K562 (cell line): ENCODE measurements at regions not wholly inside any gene's neighbourhood (a gene's known extent, or its start where the extent isn't known, plus 50 kb on each side); places are given as distances from the start of the nearest gene placed in this dataset.

ENCODE experiments used
- ATAC-seq: fragments of 200-7000 bp; cut with Tn5 transposase; 3 replicates; pipeline ENCODE4 v1.9.1; 2020; ENCODE audit warnings: moderate library complexity
- BruUV-seq: library from RNA; stranded (reverse); fragments of 400-500 nt; replicated peaks from 2 replicates; lab custom pipeline; 2021; lab: Mats Ljungman, UMichigan
- CTCF ChIA-PET: fragments of 300-600 bp; formaldehyde crosslinking; extraction: SDS; loops from one replicate; lab custom pipeline; 2021; ENCODE audit warnings: low intra/inter-chr PET ratio; lab: Yijun Ruan, JAX
- POLR2A ChIA-PET: fragments of 300-600, 350-650 bp; sonication (Branson Sonifier 250); formaldehyde crosslinking; extraction: SDS; loops from one replicate; lab custom pipeline; 2021; ENCODE audit warnings: antibody characterized with exemption, inconsistent platforms; lab: Yijun Ruan, JAX
- DNase-seq, 4 experiments: peaks; one replicate each; pipeline versions ENCODE4 v3.0.0 to v3.0.0-alpha.2; 2011 to 2018; ENCODE audit warnings: low spot score in 3 of 4, mixed read lengths in 3 of 4; ENCODE audit errors: extremely low read depth in 1 of 4
- FAIRE-seq: peaks from 2 replicates; lab custom pipeline; 2011; peaks lifted over from hg19 to GRCh38; lab: Jason Lieb, UNC
- H2AFZ ChIP-seq: 2 replicates; pipeline ENCODE4 v1.6.0; 2011; ENCODE audit warnings: low read depth, low read length, control low read depth, inconsistent platforms
- H3K27ac ChIP-seq: fragments of 200-600 bp; 3 replicates; pipeline ENCODE4 v1.8.0; 2011; ENCODE audit warnings: low read depth, mild to moderate bottlenecking, control low read depth, inconsistent platforms, low read length, moderate library complexity, mixed read lengths; ENCODE audit errors: extremely low read depth
- H3K27me3 ChIP-seq, 2 experiments: fragments of 300-600 bp in 1 of 2; 2 replicates in 1 of 2; 3 replicates in 1 of 2; pipeline versions ENCODE4 v1.6.0 to v1.8.0; 2011; ENCODE audit warnings: inconsistent platforms in 2 of 2, low read length in 2 of 2, mild to moderate bottlenecking in 1 of 2, mixed read lengths in 1 of 2, moderate library complexity in 1 of 2; ENCODE audit not compliant: control insufficient read depth in 2 of 2, insufficient read depth in 2 of 2
- H3K36me3 ChIP-seq: fragments of 300-600 bp; 3 replicates; pipeline ENCODE4 v1.8.0; 2011; ENCODE audit warnings: mild to moderate bottlenecking, low read length, inconsistent platforms; ENCODE audit not compliant: control insufficient read depth, insufficient read depth
- H3K4me1 ChIP-seq, 2 experiments: fragments of 200-600 bp in 1 of 2; replicated peaks in 1 of 2; 2 replicates in 1 of 2; 3 replicates in 1 of 2; pipeline versions ENCODE4 v1.5.1 to v1.8.0; 2011; ENCODE audit warnings: inconsistent platforms in 2 of 2, low read length in 2 of 2, mild to moderate bottlenecking in 1 of 2, mixed read lengths in 1 of 2, moderate library complexity in 1 of 2; ENCODE audit not compliant: control insufficient read depth in 2 of 2, insufficient read depth in 2 of 2
- H3K4me2 ChIP-seq: 2 replicates; pipeline ENCODE4 v1.6.1; 2011; ENCODE audit warnings: low read length, control low read depth, inconsistent platforms, mixed read lengths; ENCODE audit not compliant: insufficient read depth
- H3K4me3 ChIP-seq: fragments of 200-600 bp; sonication (generic), shearing (Covaris generic); 2 replicates; pipeline ENCODE4 v1.5.1; 2016; ENCODE audit warnings: control low read depth, inconsistent platforms
- H3K79me2 ChIP-seq: fragments of 200-600 bp; 3 replicates; pipeline ENCODE4 v1.8.0; 2011; ENCODE audit warnings: low read length, inconsistent platforms; ENCODE audit not compliant: control insufficient read depth, insufficient read depth
- H3K9ac ChIP-seq, 2 experiments: 2 replicates each; pipeline versions ENCODE4 v1.6.0 to v1.6.1; 2011; ENCODE audit warnings: low read depth in 2 of 2, low read length in 2 of 2, control low read depth in 1 of 2, inconsistent platforms in 1 of 2, mild to moderate bottlenecking in 1 of 2, mixed read lengths in 1 of 2; ENCODE audit not compliant: insufficient read depth in 1 of 2
- H3K9me1 ChIP-seq: one replicate; pipeline ENCODE4 v1.6.0; 2011; ENCODE audit warnings: inconsistent platforms, mild to moderate bottlenecking, low read length, moderate library complexity; ENCODE audit not compliant: control insufficient read depth, insufficient read depth
- H3K9me3 ChIP-seq: replicated peaks from 2 replicates; pipeline ENCODE4 v1.5.1; 2011; ENCODE audit warnings: low read depth, low read length, inconsistent platforms; ENCODE audit not compliant: control insufficient read depth, insufficient read depth
- H4K20me1 ChIP-seq: replicated peaks from 2 replicates; pipeline ENCODE4 v1.6.1; 2011; ENCODE audit warnings: low read length, inconsistent platforms, mixed read lengths; ENCODE audit not compliant: control insufficient read depth, insufficient read depth
- CHCHD3 ChIP-seq: fragments of 250-450 bp; sonication (Bioruptor Pico); IDR thresholded peaks from 2 replicates; pipeline ENCODE4 v2.1.2; 2022; ENCODE audit warnings: mild to moderate bottlenecking
- E2F1 ChIP-seq: sonication (generic); formaldehyde crosslinking; IDR thresholded peaks from 2 replicates; pipeline ENCODE4 v1.8.1; 2023; ENCODE audit warnings: mild to moderate bottlenecking, missing genetic modification reagents, moderate library complexity
- ERF ChIP-seq: fragments of 450-650 bp; formaldehyde crosslinking; IDR thresholded peaks from 2 replicates; pipeline ENCODE4 v1.4.0; 2020; ENCODE audit warnings: mild to moderate bottlenecking, mixed read lengths
- GTF2A2 ChIP-seq: IDR thresholded peaks from 2 replicates; pipeline ENCODE4 v1.6.1; 2016; ENCODE audit warnings: mild to moderate bottlenecking, missing genetic modification characterization, missing compliant biosample characterization
- HNRNPUL1 ChIP-seq: fragments of 200-400 bp; formaldehyde crosslinking; IDR thresholded peaks from 2 replicates; pipeline ENCODE4 v1.6.1; 2017; ENCODE audit warnings: low read length
- KAT8 ChIP-seq: fragments of 450-650 bp; IDR thresholded peaks from 2 replicates; pipeline ENCODE4 v1.6.1; 2016; ENCODE audit warnings: low read depth, mild to moderate bottlenecking
- MYC ChIP-seq, 2 experiments: fragments of 250-450 bp in 1 of 2; sonication (Bioruptor Pico) in 1 of 2; IDR thresholded peaks; 2 replicates each; pipeline versions ENCODE4 v1.5.1 to v1.6.1; 2012 to 2021; ENCODE audit warnings: low read depth in 2 of 2, borderline replicate concordance in 1 of 2, improper control_type of control experiment in 1 of 2, low read length in 1 of 2, mild to moderate bottlenecking in 1 of 2, moderate library complexity in 1 of 2
- PRPF4 ChIP-seq: fragments of 200-400 bp; formaldehyde crosslinking; IDR thresholded peaks from one replicate; pipeline ENCODE4 v1.6.1; 2017; ENCODE audit warnings: low read length, low read depth, mild to moderate bottlenecking; ENCODE audit not compliant: insufficient read depth, poor library complexity, severe bottlenecking
- TAL1 ChIP-seq: fragments of 450-650 bp; IDR thresholded peaks from 2 replicates; pipeline ENCODE4 v1.6.1; 2016; ENCODE audit warnings: mild to moderate bottlenecking
- ZNF146 ChIP-seq: IDR thresholded peaks from one replicate; pipeline ENCODE4 v1.6.1; 2018; ENCODE audit warnings: missing compliant biosample characterization; ENCODE audit not compliant: unreplicated experiment
- ZNF277 ChIP-seq: fragments of 250-450 bp; sonication (Bioruptor Pico); IDR thresholded peaks from 2 replicates; pipeline ENCODE4 v1.8.0; 2022; ENCODE audit warnings: inconsistent platforms, mild to moderate bottlenecking, moderate library complexity, borderline replicate concordance
- ZNF280A ChIP-seq: fragments of 450-650 bp; IDR thresholded peaks from 2 replicates; pipeline ENCODE4 v1.6.1; 2018; ENCODE audit warnings: mild to moderate bottlenecking, low read depth; ENCODE audit not compliant: partially characterized antibody
- WGBS: fragments of 100-300 bp; shearing (Covaris generic); methylation state at CpG from one replicate; pipeline ENCODE4 v1.1.6; 2016; ENCODE audit warnings: low coverage, mixed read lengths; ENCODE audit not compliant: insufficient coverage; ENCODE audit errors: missing lambda C conversion rate; 5-methylcytosine and 5-hydroxymethylcytosine counted together
- in situ Hi-C: fragments of 300-500 bp; cut with MboI; formaldehyde crosslinking; loops from 4 replicates; pipeline ENCODE4 v1.15.0; 2018; ENCODE audit warnings: inconsistent platforms, mixed read lengths
- intact Hi-C: fragments of 100-400 bp; cut with micrococcal nuclease; formaldehyde crosslinking; loops from 2 replicates; pipeline ENCODE4 v1.14.2; 2022

- TF ChIP-seq E2F1 (CRISPR knock-in tag) (no peak), ZNF280A (no peak), ERF (CRISPR knock-in tag) (no peak), PRPF4 (no peak), TAL1 (no peak), MYC (IDR thresholded peaks at IDR 0.05; ENCODE audit: low read depth, low read length) (no peak), MYC (CRISPR knock-in tag; IDR thresholded peaks at IDR 0.05; ENCODE audit: borderline replicate concordance, low read depth) (no peak), CHCHD3 (no peak), HNRNPUL1 (no peak), ZNF277 (CRISPR knock-in tag) (no peak), ZNF146 (CRISPR knock-in tag) (no peak), KAT8 (no peak), GTF2A2 (no peak)
- H3K4me2 ChIP-seq: no peak overlapping the region
- no peak overlapping the region for H3K27ac ChIP-seq
- intact Hi-C loops: no loop called here
- H3K9ac ChIP-seq: no peak overlapping the region
- DNase-seq (no peak), FAIRE-seq (no peak), ATAC-seq (no peak)
- no peaks in the 10 kb centered on the region for H3K9me3 ChIP-seq
- BruUV-seq: no TSS peak
- no peak overlapping the region for H2AFZ ChIP-seq
- in situ Hi-C loops: no loop called here
- H3K79me2 ChIP-seq: no peaks in the 10 kb centered on the region
- no peaks in the 10 kb centered on the region for H3K9me1 ChIP-seq
- no peaks in the 10 kb centered on the region for H3K36me3 ChIP-seq
- H3K4me1 ChIP-seq: no peaks in the 10 kb centered on the region
- 3% methylated on average over 14 of the region's 25 CpGs for WGBS
- H3K27me3 ChIP-seq: peaks cover 0 to 34% of the 10 kb centered on the region in 2 experiments; a peak in 4 of 5 replicates
- CTCF ChIA-PET: no interaction called here
- H3K4me3 ChIP-seq: no peak overlapping the region
- H4K20me1 ChIP-seq: no peaks in the 10 kb centered on the region
- POLR2A ChIA-PET: no interaction called here
These were observed 220.0 kb upstream of the TCERG1L start for GRCh38 chr10:131531265-131532190.
